OCI-LY7 (cell line): ENCODE measurements at regions not wholly inside any gene's neighbourhood (a gene's known extent, or its start where the extent isn't known, plus 50 kb on each side); places are given as distances from the start of the nearest gene placed in this dataset.
"Not testable (repeated sequence)": the region's sequence is repeated elsewhere in the genome, so short reads cannot be mapped to it uniquely, and the experiment has no call there.

ENCODE experiments used
- BruUV-seq: library from RNA; stranded (reverse); fragments of 400-500 nt; replicated peaks from 2 replicates; lab custom pipeline; 2021; lab: Mats Ljungman, UMichigan
- CTCF ChIA-PET: fragments of 300-600 bp; sonication (Branson Sonifier 250); formaldehyde crosslinking; loops from one replicate; lab custom pipeline; 2022; ENCODE audit warnings: antibody characterized with exemption; ENCODE audit not compliant: unreplicated experiment; lab: Charles Lee
- POLR2A ChIA-PET: fragments of 300-600 bp; sonication (Branson Sonifier 250); formaldehyde crosslinking; loops from one replicate; lab custom pipeline; 2022; ENCODE audit warnings: antibody characterized with exemption; lab: Charles Lee
- DNase-seq: peaks from one replicate; pipeline ENCODE4 v3.0.0-alpha.2; 2015; ENCODE audit warnings: low spot score
- H2AFZ ChIP-seq: fragments of 200-600 bp; sonication (generic), shearing (Covaris generic); 2 replicates; pipeline ENCODE4 v1.6.1; 2014; ENCODE audit warnings: mild to moderate bottlenecking, antibody characterized with exemption, low read length, moderate library complexity
- H3K27ac ChIP-seq: fragments of 200-600 bp; sonication (generic); 2 replicates; pipeline ENCODE4 v1.5.1; 2014; ENCODE audit warnings: mixed run types, low read depth, mild to moderate bottlenecking, moderate library complexity, low read length, inconsistent platforms; ENCODE audit not compliant: poor library complexity, severe bottlenecking
- H3K36me3 ChIP-seq: fragments of 200-600 bp; sonication (generic); 2 replicates; pipeline ENCODE4 v1.6.1; 2014; ENCODE audit warnings: mild to moderate bottlenecking, antibody characterized with exemption, low read length, moderate library complexity, mixed read lengths; ENCODE audit not compliant: insufficient read depth
- H3K4me1 ChIP-seq: fragments of 200-600 bp; sonication (generic); 2 replicates; pipeline ENCODE4 v1.5.1; 2014; ENCODE audit warnings: mild to moderate bottlenecking, low read length; ENCODE audit not compliant: insufficient read depth, poor library complexity, severe bottlenecking
- H3K4me2 ChIP-seq: fragments of 200-600 bp; sonication (generic); 2 replicates; pipeline ENCODE4 v1.6.1; 2014; ENCODE audit warnings: mild to moderate bottlenecking, low read length
- H3K4me3 ChIP-seq: fragments of 200-600 bp; sonication (generic); 2 replicates; pipeline ENCODE4 v1.5.1; 2014; ENCODE audit warnings: mild to moderate bottlenecking, low read depth, low read length; ENCODE audit not compliant: poor library complexity, severe bottlenecking
- H3K79me2 ChIP-seq: fragments of 200-600 bp; sonication (generic); 2 replicates; pipeline ENCODE4 v1.6.1; 2016; ENCODE audit warnings: low read depth, mild to moderate bottlenecking, low read length, moderate library complexity, mixed read lengths; ENCODE audit not compliant: insufficient read depth
- H3K9me2 ChIP-seq: fragments of 200-600 bp; sonication (generic); 2 replicates; pipeline ENCODE4 v1.6.1; 2016; ENCODE audit warnings: mild to moderate bottlenecking, low read length, mixed read lengths; ENCODE audit not compliant: insufficient read depth
- H3K9me3 ChIP-seq: fragments of 200-600 bp; sonication (generic); 2 replicates; pipeline ENCODE4 v1.6.1; 2014; ENCODE audit warnings: mild to moderate bottlenecking, mixed run types, low read length, mixed read lengths
- H4K20me1 ChIP-seq: fragments of 200-600 bp; sonication (generic); 2 replicates; pipeline ENCODE4 v1.6.1; 2014; ENCODE audit warnings: mild to moderate bottlenecking, antibody characterized with exemption, low read length, moderate library complexity, mixed read lengths; ENCODE audit not compliant: insufficient read depth
- CTCF ChIP-seq: fragments of 200-600 bp; sonication (generic); conservative IDR thresholded peaks from 2 replicates; pipeline ENCODE4 v1.5.1; 2014; ENCODE audit warnings: mild to moderate bottlenecking, antibody characterized with exemption, low read length, moderate library complexity, mixed read lengths
- EZH2phosphoT487 ChIP-seq: fragments of 200-600 bp; sonication (generic); IDR thresholded peaks from 2 replicates; pipeline ENCODE4 v1.6.1; 2018; ENCODE audit warnings: low read depth, borderline replicate concordance, mild to moderate bottlenecking, mixed run types, antibody characterized with exemption, low read length, moderate library complexity, mixed read lengths
- intact Hi-C: fragments of 100-400 bp; cut with micrococcal nuclease; formaldehyde crosslinking; loops from one replicate; pipeline ENCODE4 v1.10.0; 2022; ENCODE audit not compliant: unreplicated experiment

GRCh38 chr14:27338012-27338411 lies 740.2 kb upstream of the NOVA1 start:
- H3K9me2 ChIP-seq, result no peaks in the 10 kb centered on the region
- no peak overlapping the region for H3K27ac ChIP-seq
- H3K9me3 ChIP-seq, result 0 out of 2 replicates have a peak, but pooled peaks cover 17% of the 10 kb centered on the region
- no peak for DNase-seq
- H2AFZ ChIP-seq, result no peak overlapping the region
- H3K4me2 ChIP-seq, result no peak overlapping the region
- H3K4me1 ChIP-seq, result no peaks in the 10 kb centered on the region
- BruUV-seq, result no TSS peak
- H4K20me1 ChIP-seq, result no peaks in the 10 kb centered on the region
- CTCF ChIA-PET, result no interaction called here
- intact Hi-C loops, result no loop called here
- no peaks in the 10 kb centered on the region for H3K36me3 ChIP-seq
- no peak overlapping the region for H3K4me3 ChIP-seq
- TF ChIP-seq CTCF (no peak), EZH2phosphoT487 (no peak)
- H3K79me2 ChIP-seq, result no peaks in the 10 kb centered on the region
- POLR2A ChIA-PET, result no interaction called here

- BruUV-seq, H3K4me2 ChIP-seq, H4K20me1 ChIP-seq, H3K9me3 ChIP-seq, DNase-seq, H2AFZ ChIP-seq, H3K27ac ChIP-seq, H3K36me3 ChIP-seq, intact Hi-C loops, H3K9me2 ChIP-seq, H3K4me1 ChIP-seq, POLR2A ChIA-PET, CTCF ChIA-PET, H3K4me3 ChIP-seq, H3K79me2 ChIP-seq: not testable (repeated sequence)
Measured at GRCh38 chr14:27363036-27363435, 765.2 kb upstream of the NOVA1 start.

GRCh38 chr14:27366596-27366995 lies 768.8 kb upstream of the NOVA1 start:
- TF ChIP-seq EZH2phosphoT487 (no peak), CTCF (no peak)
- H2AFZ ChIP-seq, result no peak overlapping the region
- POLR2A ChIA-PET, result no interaction called here
- BruUV-seq, result no TSS peak
- no peaks in the 10 kb centered on the region for H3K4me1 ChIP-seq
- no peak overlapping the region for H3K27ac ChIP-seq
- no peak overlapping the region for H3K4me3 ChIP-seq
- no peak for DNase-seq
- H4K20me1 ChIP-seq, result no peaks in the 10 kb centered on the region
- H3K79me2 ChIP-seq, result no peaks in the 10 kb centered on the region
- H3K9me3 ChIP-seq, result peaks cover 16% of the 10 kb centered on the region; the same call in 1 of the 2 replicates
- intact Hi-C loops, result no loop called here
- H3K4me2 ChIP-seq, result no peak overlapping the region
- CTCF ChIA-PET, result no interaction called here
- H3K36me3 ChIP-seq, result no peaks in the 10 kb centered on the region
- H3K9me2 ChIP-seq, result no peaks in the 10 kb centered on the region
